Forelimb muscle (tissue), 1 donor: ENCODE measurements at regions not wholly inside any gene's neighbourhood (a gene's known extent, or its start where the extent isn't known, plus 50 kb on each side); places are given as distances from the start of the nearest gene placed in this dataset.

Source experiments
- DNase-seq: peaks from one replicate; pipeline ENCODE4 v3.0.0-alpha.2; 2013; ENCODE audit warnings: low read depth

DNA sequence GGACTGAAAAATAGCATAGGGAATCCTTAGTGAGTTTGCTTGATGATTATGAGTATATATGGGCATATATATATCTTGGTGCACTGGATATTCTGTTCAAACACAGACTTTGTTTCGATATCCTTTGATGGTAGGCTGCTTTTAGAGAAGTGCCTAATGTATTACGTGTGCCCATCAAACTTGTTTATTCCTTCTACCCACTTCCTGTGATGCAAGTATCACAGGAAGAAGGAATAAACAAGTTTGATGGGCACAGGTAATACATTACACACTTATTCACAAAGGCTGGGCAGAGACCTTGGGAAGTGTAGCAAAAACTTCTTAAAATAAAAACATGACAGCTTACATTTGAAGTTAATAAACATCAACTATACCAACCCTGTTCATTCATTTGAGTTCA is 364.2 kb downstream of the CHSY3 start:
- DNase-seq: no peak

DNA sequence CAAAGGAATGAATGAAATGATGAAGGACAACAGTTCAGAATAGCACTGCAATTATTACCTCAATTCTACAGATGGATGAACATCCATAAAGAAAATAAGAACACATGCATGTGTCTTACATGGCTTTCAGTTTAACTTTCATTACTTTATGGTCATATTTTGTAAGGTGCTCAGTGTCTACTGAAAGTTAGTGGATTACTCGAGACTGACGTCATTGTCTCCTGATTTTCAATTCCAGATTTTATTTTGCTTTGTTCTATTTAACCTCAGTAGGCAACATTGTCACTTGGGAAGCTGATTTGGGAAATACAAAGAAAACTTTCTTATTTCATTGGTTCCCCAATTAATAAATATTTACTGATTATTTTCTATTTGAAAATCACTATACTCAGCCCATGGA is 363.7 kb downstream of the CHSY3 start:
- no peak for DNase-seq

DNA sequence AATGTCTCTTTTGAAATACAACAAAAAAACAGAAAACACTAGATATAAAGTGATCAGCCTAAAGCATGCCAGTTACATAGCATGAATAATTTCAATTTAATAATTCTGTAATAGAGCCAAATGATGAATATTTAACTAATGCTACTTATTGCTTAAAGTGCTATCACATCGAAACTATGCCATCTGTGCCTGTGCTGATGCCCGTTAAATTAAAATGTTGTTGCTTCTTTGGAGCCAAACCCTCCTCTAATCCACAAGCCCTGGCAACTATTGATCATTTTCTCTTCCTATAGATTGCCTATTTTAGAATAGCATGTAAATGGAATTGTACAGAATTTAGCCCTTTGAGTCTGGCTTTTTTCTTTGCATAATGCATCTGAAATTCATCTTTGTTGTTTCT is 356.2 kb downstream of the CHSY3 start:
- DNase-seq: no peak

DNA sequence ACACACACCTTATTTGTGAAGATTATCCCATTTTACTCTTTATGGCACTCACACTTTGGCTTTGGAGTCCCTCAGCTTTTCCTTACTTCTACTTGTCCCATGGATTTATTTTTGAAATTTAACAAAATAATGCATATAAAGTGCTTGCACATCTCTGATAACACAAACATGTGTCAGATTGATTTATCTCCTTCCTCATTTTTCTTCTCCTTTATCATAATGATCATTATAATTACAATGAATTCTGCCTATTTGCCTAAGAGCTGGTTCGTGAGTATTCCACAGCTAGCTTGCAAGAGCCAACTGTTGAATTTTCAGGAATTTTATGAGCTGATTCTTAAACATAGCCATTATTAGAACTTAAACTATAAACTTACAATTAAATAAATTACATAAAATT is 347.7 kb downstream of the CHSY3 start:
- no peak for DNase-seq

DNA sequence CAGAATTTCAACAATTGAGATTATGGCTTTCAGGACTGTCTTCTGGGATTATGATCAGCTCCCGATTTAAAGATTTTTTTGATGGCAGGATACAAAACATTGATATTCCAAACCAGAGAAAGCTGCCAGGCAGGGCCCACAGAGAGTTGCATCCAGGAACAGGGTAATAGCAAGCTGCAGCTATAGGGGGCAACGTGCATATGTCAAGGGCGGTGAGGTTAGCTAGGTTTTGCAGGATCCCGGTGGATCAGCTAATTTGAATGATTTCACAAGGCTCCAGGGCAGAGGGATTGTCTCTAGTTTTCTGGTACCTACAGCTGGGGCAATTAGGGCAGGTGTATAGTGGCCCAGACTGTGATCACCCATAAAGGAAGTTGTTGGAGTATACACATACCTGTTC is 339.4 kb downstream of the CHSY3 start:
- no peak for DNase-seq

DNA sequence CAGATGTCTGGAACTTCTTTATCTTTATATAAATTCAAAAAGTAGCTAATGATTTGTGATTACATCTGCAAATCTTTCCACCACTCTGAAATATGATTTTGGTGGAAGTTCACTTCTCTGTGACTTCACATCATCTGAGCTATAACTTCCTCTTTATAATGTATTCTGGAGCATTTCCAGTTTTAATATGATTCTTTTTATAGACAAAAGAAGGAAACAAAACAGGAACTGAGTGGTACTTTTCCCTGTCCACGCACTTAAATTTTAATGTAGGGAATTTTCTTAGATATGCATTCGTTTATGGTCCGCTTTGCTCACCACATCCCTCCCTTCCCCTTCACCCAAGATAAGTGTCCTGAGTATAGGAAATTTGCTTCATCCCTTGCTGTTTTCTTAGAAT is 333.5 kb downstream of the CHSY3 start:
- DNase-seq: no peak
